ENCODE measurements at regions not wholly inside any gene's neighbourhood (a gene's known extent, or its start where the extent isn't known, plus 50 kb on each side); places are given as distances from the start of the nearest gene placed in this dataset.

- no peak for TF ChIP-seq EP300 (IDR thresholded peaks at IDR 0.05)
- TF ChIP-seq RCOR1 (IDR thresholded peaks at IDR 0.05; ENCODE audit: low read depth, low read length), result no peak
- TF ChIP-seq CBX8 (IDR thresholded peaks at IDR 0.05), result no peak
- TF ChIP-seq CHD2 (IDR thresholded peaks at IDR 0.05; ENCODE audit: low read length, partially characterized antibody), result no peak
- TF ChIP-seq REST (IDR thresholded peaks at IDR 0.05), result no peak
- no peak for TF ChIP-seq POLR2A (IDR thresholded peaks at IDR 0.05; ENCODE audit: low read length)
- no peak for TF ChIP-seq SMC3 (IDR thresholded peaks at IDR 0.05)
- no peak for TF ChIP-seq CBX2 (IDR thresholded peaks at IDR 0.05; ENCODE audit: borderline replicate concordance, low read depth)
Measured at GRCh38 chr9:13432904-13433303, 153.4 kb upstream of the MPDZ start.

Data from A549 (cell line).